HG03565 (cell line): ENCODE measurements at regions not wholly inside any gene's neighbourhood (a gene's known extent, or its start where the extent isn't known, plus 50 kb on each side); places are given as distances from the start of the nearest gene placed in this dataset.

ENCODE experiments used
- ATAC-seq: cut with Tn5 transposase; IDR thresholded peaks from one replicate; pipeline ENCODE4 v1.9.1; 2021; ENCODE audit warnings: mild to moderate bottlenecking, moderate library complexity; ENCODE audit not compliant: unreplicated experiment

GRCh38 chr1:221184131-221184794 lies 305.0 kb downstream of the HLX start:
- no peak for ATAC-seq

GRCh38 chr1:221187174-221187573 lies 307.9 kb downstream of the HLX start:
- ATAC-seq: no peak

- no peak for ATAC-seq
Measured at GRCh38 chr1:221188458-221188857, 309.2 kb downstream of the HLX start.

GRCh38 chr1:221190249-221190648 lies 311.0 kb downstream of the HLX start:
- ATAC-seq: no peak

- ATAC-seq: no peak
Measured at GRCh38 chr1:221192055-221192454, 312.8 kb downstream of the HLX start.

GRCh38 chr1:221200464-221200863 lies 321.2 kb downstream of the HLX start:
- peak; percentile 71 for ATAC-seq

GRCh38 chr1:221201773-221202172 lies 322.5 kb downstream of the HLX start:
- no peak for ATAC-seq

GRCh38 chr1:221203224-221204054 lies 324.2 kb downstream of the HLX start:
- ATAC-seq: no peak

GRCh38 chr1:221204055-221204833 lies 325.0 kb downstream of the HLX start:
- ATAC-seq: no peak

GRCh38 chr1:221206076-221206475 lies 326.8 kb downstream of the HLX start:
- no peak for ATAC-seq

- ATAC-seq: no peak
Measured at GRCh38 chr1:221212926-221213325, 333.7 kb downstream of the HLX start.

GRCh38 chr1:221217029-221217428 lies 337.8 kb downstream of the HLX start:
- ATAC-seq: no peak

GRCh38 chr1:221223281-221223680 lies 344.0 kb downstream of the HLX start:
- ATAC-seq: no peak

- ATAC-seq: no peak
Measured at GRCh38 chr1:221227460-221227859, 348.2 kb downstream of the HLX start.

GRCh38 chr1:221227872-221228337 lies 348.7 kb downstream of the HLX start:
- no peak for ATAC-seq

GRCh38 chr1:221228594-221228993 lies 349.4 kb downstream of the HLX start:
- no peak for ATAC-seq

- ATAC-seq: no peak
Measured at GRCh38 chr1:221230605-221231004, 351.4 kb downstream of the HLX start.

- no peak for ATAC-seq
Measured at GRCh38 chr1:221234791-221235190, 355.5 kb downstream of the HLX start.

- no peak for ATAC-seq
Measured at GRCh38 chr1:221237587-221237986, 358.3 kb downstream of the HLX start.

- ATAC-seq: no peak
Measured at GRCh38 chr1:221239181-221239580, 359.9 kb downstream of the HLX start.

GRCh38 chr1:221239792-221240191 lies 360.5 kb downstream of the HLX start:
- ATAC-seq: no peak
